ENCODE measurements at regions not wholly inside any gene's neighbourhood (a gene's known extent, or its start where the extent isn't known, plus 50 kb on each side); places are given as distances from the start of the nearest gene placed in this dataset.
A peak's percentile ranks its signal among the peaks of the same experiment; 100 is the strongest.
"Not testable (repeated sequence)": the region's sequence is repeated elsewhere in the genome, so short reads cannot be mapped to it uniquely, and the experiment has no call there.

DNA sequence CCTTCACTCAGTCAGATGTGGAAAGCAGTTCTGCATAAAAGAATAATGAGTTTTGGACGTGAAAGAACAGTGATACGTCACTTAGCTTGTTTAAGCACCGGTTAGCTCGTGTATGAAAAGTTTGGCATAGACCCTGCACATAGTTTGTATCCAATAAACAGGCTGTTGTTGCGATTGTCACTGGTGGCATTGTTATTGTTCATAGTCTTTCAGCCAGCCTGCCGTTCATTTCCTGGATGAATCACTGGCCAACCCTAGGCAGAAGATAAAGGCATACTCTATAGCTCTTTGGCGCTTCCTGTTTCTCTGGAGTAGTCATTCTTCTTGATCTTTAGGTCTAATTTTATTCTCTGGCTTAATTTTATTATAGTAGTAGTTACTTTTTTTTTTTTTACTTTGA lies 57.8 kb upstream of the ANKRD30A start:
- no peak for DNase-seq
- WGBS, 2 donors: 76 to 89% methylated on average over 7 of the region's 7 CpGs
- Histone ChIP-seq H3K36me3 (no peaks in the 10 kb centered on the region), H3K4me1 (no peaks in the 10 kb centered on the region), H3K27ac (no peak overlapping the region), H3K4me3 (no peak overlapping the region), H3K27me3 (no peaks in the 10 kb centered on the region), H3K9me3 (peaks cover 0 to 2% (median 0%) of the 10 kb centered on the region in 4 donors)
- intact Hi-C loops (cut with DNase I): no loop called here
- TF ChIP-seq POLR2A (IDR thresholded peaks at IDR 0.05): no peak
- no peak for TF ChIP-seq CTCF (IDR thresholded peaks at IDR 0.05)
- TF ChIP-seq POLR2AphosphoS5 (IDR thresholded peaks at IDR 0.05): no peak
- TF ChIP-seq EP300 (IDR thresholded peaks at IDR 0.05): no peak

GRCh38 chr10:37062296-37062695 lies 63.1 kb upstream of the ANKRD30A start:
- H3K4me3 ChIP-seq; H3K9me3 ChIP-seq; H3K36me3 ChIP-seq; H3K27ac ChIP-seq; DNase-seq; H3K4me1 ChIP-seq; H3K27me3 ChIP-seq; intact Hi-C loops (cut with DNase I): not testable (repeated sequence)
- WGBS, 2 donors: 93 to 94% methylated on average over 16 of the region's 16 CpGs

DNA sequence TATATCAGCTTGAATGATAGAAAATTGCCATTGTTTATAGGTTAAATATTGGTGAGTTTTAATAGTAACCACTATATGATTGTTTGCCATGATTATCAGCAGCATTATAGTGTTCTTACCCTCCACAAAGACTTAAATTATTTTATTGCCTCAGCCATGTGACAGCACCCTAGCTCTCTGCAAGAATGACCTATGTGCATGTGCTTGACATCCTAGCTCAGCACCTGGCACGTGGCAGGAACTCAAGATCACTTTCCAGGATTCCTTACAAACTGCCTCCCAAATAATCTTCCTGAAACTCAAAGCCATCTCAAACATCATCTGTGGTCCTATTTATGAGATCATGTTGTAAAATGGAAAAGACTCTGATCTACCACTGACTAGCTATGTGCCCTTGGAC lies 68.1 kb upstream of the ANKRD30A start:
- H3K4me3 ChIP-seq: no peak overlapping the region
- H3K27ac ChIP-seq: no peak overlapping the region
- H3K27me3 ChIP-seq: no peaks in the 10 kb centered on the region
- 10 to 11% methylated on average over 1 of the region's 1 CpG for WGBS, 2 donors
- no peaks in the 10 kb centered on the region for H3K9me3 ChIP-seq
- TF ChIP-seq EP300 (IDR thresholded peaks at IDR 0.05): no peak
- no peak for TF ChIP-seq POLR2A (IDR thresholded peaks at IDR 0.05)
- no peak for TF ChIP-seq CTCF (IDR thresholded peaks at IDR 0.05)
- no peak for TF ChIP-seq POLR2AphosphoS5 (IDR thresholded peaks at IDR 0.05)
- intact Hi-C loops (cut with DNase I): no loop called here
- DNase-seq: no peak
- H3K36me3 ChIP-seq: no peaks in the 10 kb centered on the region
- no peaks in the 10 kb centered on the region for H3K4me1 ChIP-seq

GRCh38 chr10:37053476-37053875 lies 71.9 kb upstream of the ANKRD30A start:
- DNase-seq: no peak
- Histone ChIP-seq H3K27me3 (no peaks in the 10 kb centered on the region), H3K27ac (no peak overlapping the region), H3K9me3 (peaks cover 0 to 6% (median 0%) of the 10 kb centered on the region in 4 donors), H3K4me3 (no peak overlapping the region), H3K4me1 (no peaks in the 10 kb centered on the region), H3K36me3 (no peaks in the 10 kb centered on the region)
- TF ChIP-seq POLR2A (IDR thresholded peaks at IDR 0.05) (no peak), EP300 (IDR thresholded peaks at IDR 0.05) (no peak)
- WGBS, 2 donors: 73 to 78% methylated on average over 3 of the region's 3 CpGs
- intact Hi-C loops (cut with DNase I): no loop called here

DNA sequence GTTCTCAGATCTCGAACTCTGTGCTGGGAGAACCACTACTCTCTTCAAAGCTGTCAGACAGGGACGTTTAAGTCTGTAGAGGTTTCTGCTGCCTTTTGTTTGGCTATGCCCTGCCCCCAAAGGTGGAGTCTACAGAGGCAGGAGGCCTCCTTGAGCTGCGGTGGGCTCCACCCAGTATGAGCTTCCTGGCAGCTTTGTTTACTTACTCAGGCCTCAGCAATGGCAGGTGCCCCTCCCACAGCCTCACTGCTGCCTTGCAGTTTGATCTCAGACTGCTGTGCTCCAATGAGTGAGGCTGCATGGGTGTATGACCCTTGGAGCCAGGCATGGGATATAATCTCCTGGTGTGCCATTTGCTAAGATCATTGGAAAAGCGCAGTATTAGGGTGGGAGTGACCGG lies 75.4 kb upstream of the ANKRD30A start:
- DNase-seq; H3K27me3 ChIP-seq; H3K4me1 ChIP-seq; H3K36me3 ChIP-seq; intact Hi-C loops (cut with DNase I); H3K4me3 ChIP-seq; H3K9me3 ChIP-seq; H3K27ac ChIP-seq: not testable (repeated sequence)
- 81 to 85% methylated on average over 5 of the region's 5 CpGs for WGBS, 2 donors

DNA sequence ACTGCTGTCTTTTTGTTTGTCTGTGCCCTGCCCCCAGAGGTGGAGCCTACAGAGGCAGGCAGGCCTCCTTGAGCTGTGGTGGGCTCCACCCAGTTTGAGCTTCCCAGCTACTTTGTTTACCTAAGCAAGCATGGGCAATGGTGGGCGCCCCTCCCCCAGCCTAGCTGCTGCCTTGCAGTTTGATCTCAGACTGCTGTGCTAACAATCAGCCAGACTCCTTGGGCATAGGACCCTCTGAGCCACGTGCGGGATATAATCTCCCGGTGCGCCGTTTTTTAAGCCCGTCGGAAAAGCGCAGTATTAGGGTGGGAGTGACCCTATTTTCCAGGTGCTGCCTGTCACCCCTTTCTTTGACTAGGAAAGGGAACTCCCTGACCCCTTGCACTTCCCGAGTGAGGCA lies 81.1 kb upstream of the ANKRD30A start:
- H3K27me3 ChIP-seq; H3K36me3 ChIP-seq; DNase-seq; H3K9me3 ChIP-seq; H3K4me1 ChIP-seq; intact Hi-C loops (cut with DNase I); H3K4me3 ChIP-seq; H3K27ac ChIP-seq: not testable (repeated sequence)
- WGBS, 2 donors: 88 to 90% methylated on average over 10 of the region's 10 CpGs

GRCh38 chr10:37035853-37036252 lies 89.5 kb upstream of the ANKRD30A start:
- Histone ChIP-seq H3K9me3 (peaks cover 0 to 2% (median 0%) of the 10 kb centered on the region in 4 donors), H3K27ac (no peak overlapping the region), H3K36me3 (no peaks in the 10 kb centered on the region), H3K4me3 (no peak overlapping the region), H3K4me1 (no peaks in the 10 kb centered on the region), H3K27me3 (no peaks in the 10 kb centered on the region)
- 18 to 19% methylated on average over 1 of the region's 1 CpG for WGBS, 2 donors
- no peak for DNase-seq
- TF ChIP-seq CTCF (IDR thresholded peaks at IDR 0.05) (no peak), EP300 (IDR thresholded peaks at IDR 0.05) (no peak), POLR2AphosphoS5 (IDR thresholded peaks at IDR 0.05) (peak in 2 of 4 donors; percentile 49 to 65)
- intact Hi-C loops (cut with DNase I): no loop called here
